Pancreas (tissue), 10 donors: ENCODE measurements at regions not wholly inside any gene's neighbourhood (a gene's known extent, or its start where the extent isn't known, plus 50 kb on each side); places are given as distances from the start of the nearest gene placed in this dataset.

Experiments used
- ATAC-seq, 4 donors: fragments of 200-7000 bp; cut with Tn5 transposase; one replicate each; pipeline versions ENCODE4 v1.8.0 to v1.9.1; 2020; ENCODE audit warnings: mild to moderate bottlenecking in 4 of 4, moderate library complexity in 4 of 4
- DNase-seq, 6 donors: peaks; one replicate each; pipeline ENCODE4 v3.0.0-alpha.2; 2020
- FAIRE-seq: peaks from 2 replicates; lab custom pipeline; 2012; peaks lifted over from hg19 to GRCh38; lab: Jason Lieb, UNC
- H3K27ac ChIP-seq, 4 donors: fragments of 200-600 bp; sonication (generic); 1 replicate in 3 of 4; 2 replicates in 1 of 4; pipeline versions ENCODE4 v1.5.0 to v1.8.0; 2020
- H3K27me3 ChIP-seq, 4 donors: fragments of 200-600 bp; one replicate each; pipeline ENCODE4 v1.8.0; 2021
- H3K36me3 ChIP-seq, 3 donors: fragments of 200-600 bp; sonication (generic) in 1 of 3; one replicate each; pipeline versions ENCODE4 v1.5.0 to v1.8.0; 2020 to 2021
- H3K4me1 ChIP-seq, 3 donors: fragments of 200-600 bp; one replicate each; pipeline ENCODE4 v1.8.0; 2021
- H3K4me3 ChIP-seq, 4 donors: fragments of 200-600 bp; sonication (generic) in 2 of 4; one replicate each; pipeline versions ENCODE4 v1.5.0 to v1.8.0; 2020 to 2021
- H3K9me3 ChIP-seq, 4 donors: fragments of 200-600 bp; one replicate each; pipeline ENCODE4 v1.8.0; 2021
- CTCF ChIP-seq, 4 donors: fragments of 200-600 bp; sonication (generic) in 3 of 4; IDR thresholded peaks; one replicate each; pipeline versions ENCODE4 v1.5.0 to v1.8.0; 2021; ENCODE audit warnings: antibody characterized with exemption in 4 of 4
- WGBS, 2 donors: extraction: QIAGEN DNeasy Blood & Tissue Kit; methylation state at CpG; one replicate each; pipeline ENCODE4 v1.1.7; 2013; 5-methylcytosine and 5-hydroxymethylcytosine counted together
- intact Hi-C, 3 donors: fragments of 100-400 bp; cut with DNase I; formaldehyde crosslinking; loops; one replicate each; pipeline versions ENCODE4 v1.11.1 to v1.14.2; 2022
- donor health status: healthy with polysubstance abuse.
- donor health status: DM: no; HTN: no; CAD: no; lungs with moderate emphysema.
- donor health status: DM: no; HTN: no; CAD: no.
- donor health status: control.
- donor health status: control.
- donor health status: Bipolar disorder and iron deficiency.
- donor health status: DM: yes; HTN: yes; CAD: no.
- donor health status: DM: no; HTN: no; CAD: no.
- donor health status: DM: no; HTN: no; CAD: no.
- donor health status: DM: yes; HTN: yes; CAD: no.

- peaks cover 11 to 31% (median 12%) of the 10 kb centered on the region in 3 donors for H3K4me1 ChIP-seq
- no peaks in the 10 kb centered on the region for H3K27me3 ChIP-seq
- ATAC-seq (no peak), FAIRE-seq (no peak), DNase-seq (no peak)
- no peaks in the 10 kb centered on the region for H3K9me3 ChIP-seq
- no peak for TF ChIP-seq CTCF (IDR thresholded peaks at IDR 0.05)
- intact Hi-C loops, result no loop called here
- 57 to 60% methylated on average over 7 of the region's 7 CpGs for WGBS, 2 donors
- H3K4me3 ChIP-seq, result no peak overlapping the region
- H3K27ac ChIP-seq, result no peak overlapping the region
- H3K36me3 ChIP-seq, result no peaks in the 10 kb centered on the region
These were observed 192.4 kb downstream of the CD83 start for GRCh38 chr6:14309951-14310445.

- H3K4me1 ChIP-seq, result peaks cover 11 to 31% (median 12%) of the 10 kb centered on the region in 3 donors
- ATAC-seq (peak; percentile 79 to 89 (median 82)), FAIRE-seq (no peak), DNase-seq (peak in 2 of 6 donors; percentile 29 to 36)
- H3K36me3 ChIP-seq, result no peaks in the 10 kb centered on the region
- no peaks in the 10 kb centered on the region for H3K27me3 ChIP-seq
- no peak overlapping the region for H3K4me3 ChIP-seq
- intact Hi-C loops, result no loop called here
- H3K9me3 ChIP-seq, result no peaks in the 10 kb centered on the region
- WGBS, 2 donors, result 19% methylated on average over 5 of the region's 5 CpGs
- no peak for TF ChIP-seq CTCF (IDR thresholded peaks at IDR 0.05)
- H3K27ac ChIP-seq, result no peak overlapping the region
These were observed 193.4 kb downstream of the CD83 start for GRCh38 chr6:14310960-14311359.

GRCh38 chr6:14312587-14312986 is 195.0 kb downstream of the CD83 start:
- no peak for FAIRE-seq
- ATAC-seq, result no peak
- Histone ChIP-seq H3K36me3 (no peaks in the 10 kb centered on the region), H3K4me1 (peaks cover 11 to 38% (median 12%) of the 10 kb centered on the region in 3 donors), H3K27ac (no peak overlapping the region), H3K4me3 (no peak overlapping the region), H3K9me3 (no peaks in the 10 kb centered on the region), H3K27me3 (no peaks in the 10 kb centered on the region)
- DNase-seq, result no peak
- WGBS, 2 donors, result 92 to 94% methylated on average over 6 of the region's 6 CpGs
- intact Hi-C loops, result no loop called here
- no peak for TF ChIP-seq CTCF (IDR thresholded peaks at IDR 0.05)

GRCh38 chr6:14313248-14313647 is 195.7 kb downstream of the CD83 start:
- peaks cover 11 to 38% (median 12%) of the 10 kb centered on the region in 3 donors for H3K4me1 ChIP-seq
- DNase-seq, result no peak
- no peaks in the 10 kb centered on the region for H3K36me3 ChIP-seq
- no peak for TF ChIP-seq CTCF (IDR thresholded peaks at IDR 0.05)
- intact Hi-C loops, result no loop called here
- no peak overlapping the region for H3K27ac ChIP-seq
- H3K9me3 ChIP-seq, result no peaks in the 10 kb centered on the region
- WGBS, 2 donors, result 87 to 100% methylated on average over 2 of the region's 2 CpGs
- no peak for FAIRE-seq
- no peak for ATAC-seq
- H3K27me3 ChIP-seq, result no peaks in the 10 kb centered on the region
- no peak overlapping the region for H3K4me3 ChIP-seq

- no peaks in the 10 kb centered on the region for H3K36me3 ChIP-seq
- TF ChIP-seq CTCF (IDR thresholded peaks at IDR 0.05), result no peak
- no peak overlapping the region for H3K4me3 ChIP-seq
- DNase-seq, result no peak
- no peaks in the 10 kb centered on the region for H3K9me3 ChIP-seq
- no peak overlapping the region for H3K27ac ChIP-seq
- intact Hi-C loops, result no loop called here
- ATAC-seq, result no peak
- H3K4me1 ChIP-seq, result peaks cover 0 to 19% (median 5%) of the 10 kb centered on the region in 3 donors
- H3K27me3 ChIP-seq, result no peaks in the 10 kb centered on the region
- no peak for FAIRE-seq
These were observed 197.8 kb downstream of the CD83 start for GRCh38 chr6:14315353-14315752.
